ENCODE measurements at regions not wholly inside any gene's neighbourhood (a gene's known extent, or its start where the extent isn't known, plus 50 kb on each side); places are given as distances from the start of the nearest gene placed in this dataset.
"Not testable (repeated sequence)": the region's sequence is repeated elsewhere in the genome, so short reads cannot be mapped to it uniquely, and the experiment has no call there.

- Mint-ChIP-seq H3K4me3 (no peak overlapping the region), H3K4me1 (peaks cover 7% of the 10 kb centered on the region), H3K27me3 (ENCODE audit: low read depth) (no peaks in the 10 kb centered on the region), H3K9me3 (peaks cover 2% of the 10 kb centered on the region), H3K27ac (no peak overlapping the region), H3K36me3 (ENCODE audit: low read depth) (no peaks in the 10 kb centered on the region)
- TF ChIP-seq CTCF (IDR thresholded peaks at IDR 0.05; ENCODE audit: unreplicated experiment in 3 of 3): no peak
These were observed 667.8 kb upstream of the GJE1 start for GRCh38 chr6:141464896-141465295.

GRCh38 chr6:141464490-141464889 lies 668.2 kb upstream of the GJE1 start:
- TF ChIP-seq CTCF (IDR thresholded peaks at IDR 0.05; ENCODE audit: unreplicated experiment in 3 of 3): no peak
- no peaks in the 10 kb centered on the region for H3K9me3 Mint-ChIP-seq
- H3K36me3 Mint-ChIP-seq (ENCODE audit: low read depth): no peaks in the 10 kb centered on the region
- H3K27me3 Mint-ChIP-seq (ENCODE audit: low read depth): no peaks in the 10 kb centered on the region
- H3K4me1 Mint-ChIP-seq: peaks cover 7% of the 10 kb centered on the region
- H3K27ac Mint-ChIP-seq: no peak overlapping the region
- H3K4me3 Mint-ChIP-seq: no peak overlapping the region

- no peaks in the 10 kb centered on the region for H3K27me3 Mint-ChIP-seq (ENCODE audit: low read depth)
- H3K9me3 Mint-ChIP-seq: no peaks in the 10 kb centered on the region
- no peak overlapping the region for H3K4me3 Mint-ChIP-seq
- peaks cover 7% of the 10 kb centered on the region for H3K4me1 Mint-ChIP-seq
- no peaks in the 10 kb centered on the region for H3K36me3 Mint-ChIP-seq (ENCODE audit: low read depth)
- no peak for TF ChIP-seq CTCF (IDR thresholded peaks at IDR 0.05; ENCODE audit: unreplicated experiment in 3 of 3)
- H3K27ac Mint-ChIP-seq: no peak overlapping the region
These were observed 669.3 kb upstream of the GJE1 start for GRCh38 chr6:141463237-141463977.

DNA sequence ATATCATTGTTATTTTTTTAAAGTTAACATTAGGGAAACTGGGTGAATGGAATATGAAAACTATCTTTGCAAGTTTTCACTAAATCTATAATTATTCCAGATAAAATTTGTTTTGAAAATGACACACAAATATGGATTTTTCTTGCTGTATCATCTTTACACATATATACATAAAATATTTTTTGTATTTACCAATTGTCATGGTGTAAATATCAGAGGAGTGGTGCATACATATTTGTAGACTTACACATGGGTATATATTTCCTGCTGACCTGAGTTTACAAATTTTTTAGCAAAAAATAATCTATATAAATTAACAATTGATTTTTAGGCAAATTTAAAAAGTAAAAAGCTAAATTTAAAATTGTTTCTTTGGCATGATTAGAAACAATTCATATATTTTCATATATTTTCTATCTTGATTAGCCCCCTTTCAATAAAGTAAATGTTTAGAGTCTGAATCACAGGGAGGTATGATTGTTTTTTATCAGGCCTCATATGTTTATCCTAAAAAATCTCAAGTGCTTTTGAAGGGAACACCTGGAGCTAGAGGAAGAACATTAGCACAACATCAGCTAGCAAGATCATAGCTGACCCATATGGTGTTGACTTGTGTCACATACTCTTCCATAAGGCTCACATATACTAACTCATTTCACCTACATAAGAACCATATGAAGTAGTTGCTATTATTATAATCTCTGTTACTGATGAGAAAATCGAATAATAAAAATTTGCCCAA lies 671.8 kb upstream of the GJE1 start:
- peaks cover 7% of the 10 kb centered on the region for H3K4me1 Mint-ChIP-seq
- no peak for TF ChIP-seq CTCF (IDR thresholded peaks at IDR 0.05; ENCODE audit: unreplicated experiment in 3 of 3)
- no peak overlapping the region for H3K27ac Mint-ChIP-seq
- no peaks in the 10 kb centered on the region for H3K36me3 Mint-ChIP-seq (ENCODE audit: low read depth)
- no peaks in the 10 kb centered on the region for H3K9me3 Mint-ChIP-seq
- no peaks in the 10 kb centered on the region for H3K27me3 Mint-ChIP-seq (ENCODE audit: low read depth)
- no peak overlapping the region for H3K4me3 Mint-ChIP-seq

GRCh38 chr6:141460245-141460644 lies 672.5 kb upstream of the GJE1 start:
- H3K9me3 Mint-ChIP-seq; H3K27ac Mint-ChIP-seq; H3K36me3 Mint-ChIP-seq (ENCODE audit: low read depth); H3K27me3 Mint-ChIP-seq (ENCODE audit: low read depth); H3K4me1 Mint-ChIP-seq; H3K4me3 Mint-ChIP-seq: not testable (repeated sequence)

DNA sequence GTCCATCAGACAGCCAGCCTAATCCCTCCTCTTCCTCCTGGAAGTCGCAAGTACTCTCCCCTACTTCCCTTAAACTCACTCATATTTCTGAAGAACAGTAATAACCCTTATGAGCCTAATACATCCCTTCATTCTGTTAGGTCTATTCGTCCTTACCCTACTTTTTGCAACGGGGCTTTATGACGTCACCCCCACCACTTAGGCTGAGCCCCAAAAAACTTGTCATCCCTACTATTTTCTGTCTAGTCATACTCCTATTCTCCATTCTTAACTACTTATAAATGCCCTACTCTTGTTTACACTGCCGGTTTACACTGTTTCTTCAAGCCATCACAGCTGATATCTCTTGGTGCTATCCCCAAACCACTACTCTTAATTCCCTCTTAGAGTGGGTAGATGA lies 674.7 kb upstream of the GJE1 start:
- H3K4me1 Mint-ChIP-seq; H3K36me3 Mint-ChIP-seq (ENCODE audit: low read depth); H3K27ac Mint-ChIP-seq; H3K4me3 Mint-ChIP-seq; H3K27me3 Mint-ChIP-seq (ENCODE audit: low read depth); H3K9me3 Mint-ChIP-seq: not testable (repeated sequence)

- Mint-ChIP-seq H3K4me1 (no peaks in the 10 kb centered on the region), H3K4me3 (no peak overlapping the region), H3K36me3 (ENCODE audit: low read depth) (no peaks in the 10 kb centered on the region), H3K9me3 (no peaks in the 10 kb centered on the region), H3K27ac (no peak overlapping the region), H3K27me3 (ENCODE audit: low read depth) (no peaks in the 10 kb centered on the region)
- TF ChIP-seq CTCF (IDR thresholded peaks at IDR 0.05; ENCODE audit: unreplicated experiment in 3 of 3): no peak
These were observed 680.4 kb upstream of the GJE1 start for GRCh38 chr6:141452354-141452686.

Measured in nephron (organoid).